Chondrocyte (in vitro differentiated cells): ENCODE measurements at regions not wholly inside any gene's neighbourhood (a gene's known extent, or its start where the extent isn't known, plus 50 kb on each side); places are given as distances from the start of the nearest gene placed in this dataset.

Experiments
- DNase-seq: peaks from one replicate; pipeline ENCODE4 v3.0.0; 2021; ENCODE audit warnings: mixed read lengths, low spot score
- H3K27ac Mint-ChIP-seq: one replicate; pipeline ENCODE4 v1.8.0; 2021; ENCODE audit warnings: mild to moderate bottlenecking, moderate library complexity, mixed read lengths; ENCODE audit not compliant: unreplicated experiment
- H3K27me3 Mint-ChIP-seq: 2 replicates; pipeline ENCODE4 v1.8.0; 2021; ENCODE audit warnings: low read depth, mixed read lengths
- H3K36me3 Mint-ChIP-seq: 2 replicates; pipeline ENCODE4 v1.8.0; 2021; ENCODE audit warnings: low read depth, mixed read lengths
- H3K4me1 Mint-ChIP-seq: 2 replicates; pipeline ENCODE4 v1.8.0; 2021; ENCODE audit warnings: low read depth, mild to moderate bottlenecking, mixed read lengths
- H3K4me3 Mint-ChIP-seq: one replicate; pipeline ENCODE4 v1.8.0; 2021; ENCODE audit warnings: mild to moderate bottlenecking, moderate library complexity, mixed read lengths; ENCODE audit not compliant: unreplicated experiment
- H3K9me3 Mint-ChIP-seq: 2 replicates; pipeline ENCODE4 v1.8.0; 2021; ENCODE audit warnings: low read depth, mixed read lengths
- TF ChIP-seq, protein P1 (sequence below): fragments of 200-600 bp; sonication (generic); IDR thresholded peaks from 2 replicates; pipeline ENCODE4 v1.5.0; 2021; ENCODE audit warnings: antibody characterized with exemption, mild to moderate bottlenecking, moderate library complexity

- no peaks in the 10 kb centered on the region for H3K9me3 Mint-ChIP-seq
- no peaks in the 10 kb centered on the region for H3K4me1 Mint-ChIP-seq
- TF ChIP-seq, protein P1, sequence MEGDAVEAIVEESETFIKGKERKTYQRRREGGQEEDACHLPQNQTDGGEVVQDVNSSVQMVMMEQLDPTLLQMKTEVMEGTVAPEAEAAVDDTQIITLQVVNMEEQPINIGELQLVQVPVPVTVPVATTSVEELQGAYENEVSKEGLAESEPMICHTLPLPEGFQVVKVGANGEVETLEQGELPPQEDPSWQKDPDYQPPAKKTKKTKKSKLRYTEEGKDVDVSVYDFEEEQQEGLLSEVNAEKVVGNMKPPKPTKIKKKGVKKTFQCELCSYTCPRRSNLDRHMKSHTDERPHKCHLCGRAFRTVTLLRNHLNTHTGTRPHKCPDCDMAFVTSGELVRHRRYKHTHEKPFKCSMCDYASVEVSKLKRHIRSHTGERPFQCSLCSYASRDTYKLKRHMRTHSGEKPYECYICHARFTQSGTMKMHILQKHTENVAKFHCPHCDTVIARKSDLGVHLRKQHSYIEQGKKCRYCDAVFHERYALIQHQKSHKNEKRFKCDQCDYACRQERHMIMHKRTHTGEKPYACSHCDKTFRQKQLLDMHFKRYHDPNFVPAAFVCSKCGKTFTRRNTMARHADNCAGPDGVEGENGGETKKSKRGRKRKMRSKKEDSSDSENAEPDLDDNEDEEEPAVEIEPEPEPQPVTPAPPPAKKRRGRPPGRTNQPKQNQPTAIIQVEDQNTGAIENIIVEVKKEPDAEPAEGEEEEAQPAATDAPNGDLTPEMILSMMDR = no peak
- DNase-seq = no peak
- H3K4me3 Mint-ChIP-seq = no peak overlapping the region
- H3K27ac Mint-ChIP-seq = no peak overlapping the region
- peaks cover 6% of the 10 kb centered on the region for H3K27me3 Mint-ChIP-seq
- no peaks in the 10 kb centered on the region for H3K36me3 Mint-ChIP-seq
These were observed 340.5 kb upstream of the OBI1 start for GRCh38 chr13:78999494-78999893.

DNA sequence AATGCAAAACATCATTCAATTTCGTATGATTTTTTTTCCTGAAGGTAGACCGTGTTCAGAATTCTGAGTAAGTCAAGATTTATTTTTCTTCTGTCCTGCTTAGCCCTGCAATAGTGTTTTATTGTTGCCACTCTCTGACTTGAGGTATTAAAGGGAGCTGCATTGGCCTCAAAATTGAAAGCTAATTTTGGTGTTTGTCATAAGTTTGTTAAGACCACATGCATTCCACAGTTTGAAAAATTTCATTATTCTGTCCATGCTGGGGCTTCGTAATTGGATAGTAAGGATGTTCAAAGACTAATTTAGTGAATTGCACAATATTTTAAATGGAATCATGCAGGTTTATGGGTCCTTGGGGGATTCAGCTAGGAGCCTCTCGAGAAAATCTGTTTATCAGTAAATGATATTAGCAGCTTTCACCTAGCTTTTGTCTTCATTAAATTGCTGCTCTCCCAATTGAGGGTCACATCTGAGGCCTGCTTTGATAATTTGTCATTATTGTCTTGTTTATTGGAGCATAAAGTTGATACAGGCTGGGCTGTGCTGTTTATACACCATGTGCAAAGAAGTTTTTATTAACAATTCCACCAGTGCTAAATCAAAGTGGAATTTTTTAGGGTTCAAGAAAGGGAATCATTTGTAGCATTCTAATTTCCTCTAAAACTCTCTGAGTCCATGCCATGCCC is 339.8 kb upstream of the OBI1 start:
- no peaks in the 10 kb centered on the region for H3K4me1 Mint-ChIP-seq
- H3K27ac Mint-ChIP-seq = no peak overlapping the region
- peaks cover 6% of the 10 kb centered on the region for H3K27me3 Mint-ChIP-seq
- no peaks in the 10 kb centered on the region for H3K36me3 Mint-ChIP-seq
- no peak for DNase-seq
- no peaks in the 10 kb centered on the region for H3K9me3 Mint-ChIP-seq
- TF ChIP-seq, protein P1 = no peak
- H3K4me3 Mint-ChIP-seq = no peak overlapping the region

- DNase-seq = no peak
- H3K36me3 Mint-ChIP-seq = no peaks in the 10 kb centered on the region
- TF ChIP-seq, protein P1 = no peak
- no peak overlapping the region for H3K27ac Mint-ChIP-seq
- no peak overlapping the region for H3K4me3 Mint-ChIP-seq
- peaks cover 6% of the 10 kb centered on the region for H3K27me3 Mint-ChIP-seq
- no peaks in the 10 kb centered on the region for H3K4me1 Mint-ChIP-seq
- no peaks in the 10 kb centered on the region for H3K9me3 Mint-ChIP-seq
These were observed 339.1 kb upstream of the OBI1 start for GRCh38 chr13:78997902-78998629.

- TF ChIP-seq, protein P1 = no peak
- H3K27me3 Mint-ChIP-seq = peaks cover 5% of the 10 kb centered on the region
- no peaks in the 10 kb centered on the region for H3K4me1 Mint-ChIP-seq
- no peak overlapping the region for H3K27ac Mint-ChIP-seq
- no peaks in the 10 kb centered on the region for H3K36me3 Mint-ChIP-seq
- no peaks in the 10 kb centered on the region for H3K9me3 Mint-ChIP-seq
- DNase-seq = no peak
- H3K4me3 Mint-ChIP-seq = no peak overlapping the region
These were observed 334.8 kb upstream of the OBI1 start for GRCh38 chr13:78993792-78994191.

DNA sequence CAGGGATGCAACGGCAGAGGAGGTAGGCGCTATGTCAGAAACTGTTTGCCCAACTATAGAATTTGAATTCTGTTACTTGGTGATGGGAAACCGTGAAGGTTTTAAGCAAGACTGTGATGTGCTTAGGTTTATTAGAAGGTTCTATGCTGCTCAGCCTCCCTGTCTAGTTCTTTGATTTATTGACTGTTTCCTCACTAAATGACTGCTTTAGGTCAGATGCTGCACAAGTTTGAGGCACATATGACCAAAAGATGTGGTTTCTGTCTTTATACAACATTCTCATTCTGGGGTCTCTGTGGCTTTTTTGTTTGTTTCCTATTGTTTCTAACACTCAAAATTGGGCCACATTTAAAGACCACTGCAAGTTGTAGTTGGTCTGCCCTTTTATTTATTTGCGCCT is 323.0 kb upstream of the OBI1 start:
- Mint-ChIP-seq H3K4me1 (no peaks in the 10 kb centered on the region), H3K27ac (no peak overlapping the region), H3K4me3 (no peak overlapping the region), H3K9me3 (no peaks in the 10 kb centered on the region), H3K27me3 (peaks cover 33% of the 10 kb centered on the region), H3K36me3 (no peaks in the 10 kb centered on the region)
- DNase-seq = no peak
- TF ChIP-seq, protein P1 = no peak
